GM21619 (cell line): ENCODE measurements at regions not wholly inside any gene's neighbourhood (a gene's known extent, or its start where the extent isn't known, plus 50 kb on each side); places are given as distances from the start of the nearest gene placed in this dataset.
A peak's percentile ranks its signal among the peaks of the same experiment; 100 is the strongest.
"Not testable (repeated sequence)": the region's sequence is repeated elsewhere in the genome, so short reads cannot be mapped to it uniquely, and the experiment has no call there.

Experiments used
- ATAC-seq: cut with Tn5 transposase; IDR thresholded peaks from one replicate; pipeline ENCODE4 v1.9.1; 2021; ENCODE audit not compliant: unreplicated experiment

DNA sequence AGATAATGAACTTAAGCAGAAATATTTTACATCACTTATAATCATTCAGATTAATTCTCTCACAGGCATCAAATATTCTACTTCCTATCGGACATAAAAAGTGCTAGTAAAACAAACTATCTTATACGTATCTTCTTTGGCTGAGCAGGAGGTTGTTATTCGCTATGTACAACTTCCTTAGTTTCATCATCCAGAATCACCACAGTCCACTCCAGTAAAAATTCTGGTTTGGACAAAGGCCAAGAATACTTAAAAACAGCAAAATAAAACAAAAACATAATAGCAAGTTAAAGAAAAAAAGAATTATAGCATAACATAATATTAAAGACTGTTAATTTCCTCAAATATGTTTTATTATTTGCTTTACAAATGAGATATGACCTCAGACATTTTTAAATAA is 1077.1 kb upstream of the CELF4 start:
- no peak for ATAC-seq

DNA sequence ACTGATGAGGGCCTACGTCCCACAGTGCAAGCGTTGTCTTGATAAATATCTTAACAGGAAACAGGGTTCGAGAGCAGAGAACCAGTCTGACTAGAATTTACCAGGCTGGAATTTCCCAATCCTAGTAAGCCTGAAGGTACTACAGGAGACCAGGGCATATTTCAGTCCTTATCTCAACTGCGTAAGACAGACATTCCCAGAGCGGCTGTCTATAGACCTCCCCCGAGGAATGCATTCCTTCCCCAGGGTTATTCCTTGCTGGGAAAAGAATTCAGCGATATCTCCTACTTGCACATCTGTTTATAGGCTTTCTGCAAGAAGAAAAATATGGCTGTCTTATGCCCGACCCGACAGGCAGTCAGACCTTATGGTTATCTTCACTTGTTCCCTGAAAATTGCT is 1074.1 kb upstream of the CELF4 start:
- not testable (repeated sequence) for ATAC-seq

DNA sequence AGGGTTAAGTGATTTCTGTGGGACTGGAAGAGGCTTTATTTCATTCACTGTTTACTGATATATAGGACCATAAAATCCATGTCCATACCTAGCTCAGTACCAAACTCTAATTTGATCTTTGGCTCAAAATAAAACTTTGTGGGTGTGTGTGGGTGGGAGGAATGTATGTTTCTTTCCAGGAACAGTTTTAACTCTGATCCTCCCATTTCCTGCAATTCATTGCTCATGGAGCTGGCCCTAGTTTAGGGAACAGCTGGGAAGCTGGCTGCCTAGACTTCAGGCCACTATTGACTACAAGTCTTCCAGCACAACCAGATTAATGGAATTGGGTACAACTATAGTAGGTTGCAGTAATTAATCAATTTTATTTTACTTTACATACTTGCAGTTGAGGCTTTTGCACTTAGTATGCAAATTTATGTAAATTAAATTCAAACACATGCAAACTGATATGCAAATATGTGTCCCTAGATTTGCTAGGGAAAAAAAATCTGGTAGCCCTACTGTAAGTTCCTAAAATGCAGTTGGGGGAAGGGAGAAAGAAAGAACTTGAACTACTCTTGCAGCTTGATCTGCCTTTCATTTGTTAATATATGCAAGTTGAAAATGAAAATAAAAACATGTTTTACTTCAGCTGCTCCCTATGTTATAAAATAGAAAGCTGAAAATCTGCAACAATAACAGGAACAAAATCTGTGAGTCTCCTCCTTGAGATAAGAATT is 1070.3 kb upstream of the CELF4 start:
- no peak for ATAC-seq

DNA sequence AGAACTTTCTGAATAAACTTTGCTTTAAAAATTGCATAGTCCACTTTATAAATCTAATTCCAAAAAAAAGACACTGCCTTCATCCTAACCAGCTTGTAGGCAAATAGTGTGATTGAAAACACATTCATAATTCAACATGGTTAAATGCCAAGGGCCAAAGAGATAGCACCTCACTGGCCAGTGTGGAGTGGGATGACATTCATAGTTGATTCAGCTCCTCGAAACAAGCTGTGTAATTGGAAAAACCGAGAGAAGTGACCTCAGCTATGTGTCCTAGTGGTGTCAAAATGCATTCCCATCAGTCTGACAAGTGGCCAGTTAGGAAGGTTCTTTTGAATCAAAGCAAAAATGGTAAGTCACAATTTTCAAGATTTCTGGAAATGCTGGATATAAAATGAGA is 1068.5 kb upstream of the CELF4 start:
- no peak for ATAC-seq

DNA sequence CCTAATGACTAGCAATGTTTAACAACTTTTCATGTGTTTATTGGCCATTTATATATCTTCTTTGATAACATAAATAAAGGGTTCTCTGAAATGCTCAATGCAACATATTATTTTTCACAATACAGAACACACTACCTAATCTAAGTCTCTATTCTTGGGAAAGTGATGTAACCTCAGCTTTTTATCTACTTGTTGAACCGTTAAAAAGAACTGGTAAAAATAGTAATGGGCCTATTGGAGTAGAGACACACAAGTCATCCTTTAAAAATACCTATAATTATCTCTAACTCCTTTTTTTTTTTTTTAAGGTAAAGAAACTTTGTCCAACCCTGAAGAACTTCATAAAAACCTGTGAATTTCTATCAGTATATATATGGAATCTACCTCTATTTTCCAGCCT is 1067.7 kb upstream of the CELF4 start:
- ATAC-seq: no peak

DNA sequence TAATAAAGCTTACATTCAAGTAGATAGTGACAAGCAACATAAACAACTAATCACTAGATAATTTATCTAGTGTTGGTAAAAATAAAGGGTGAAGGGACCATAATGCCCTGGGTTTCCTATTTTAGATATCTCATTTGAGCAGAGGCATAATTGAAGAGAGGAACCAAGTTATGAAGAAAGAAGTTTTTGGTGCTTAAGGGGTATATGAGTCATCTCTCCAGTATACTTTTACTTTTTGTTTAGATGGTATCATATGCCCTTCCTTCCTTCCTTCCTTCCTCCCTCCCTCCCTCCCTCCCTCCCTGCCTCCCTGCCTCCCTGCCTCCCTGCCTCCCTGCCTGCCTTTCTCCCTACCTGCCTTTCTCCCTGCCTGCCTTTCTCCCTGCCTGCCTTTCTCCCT is 1053.5 kb upstream of the CELF4 start:
- ATAC-seq: no peak

DNA sequence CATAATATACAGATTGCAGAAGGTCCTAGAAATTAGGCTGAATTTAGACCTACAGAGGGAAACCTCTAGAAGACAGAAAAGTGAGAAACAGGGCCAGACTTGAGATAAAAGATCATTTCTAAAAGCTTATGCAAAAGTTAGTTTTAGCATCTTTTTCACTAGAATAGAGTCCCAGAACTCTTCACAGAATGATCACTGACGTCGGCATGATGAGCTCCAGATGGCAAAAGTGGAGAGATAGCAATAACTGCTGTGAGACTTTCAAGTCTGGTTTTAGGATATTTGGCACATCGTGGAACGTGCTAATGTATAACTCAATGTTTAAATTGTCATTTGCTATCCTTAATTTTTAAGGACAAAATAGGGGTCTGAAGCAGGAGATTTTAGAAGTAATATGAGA is 1050.7 kb upstream of the CELF4 start:
- no peak for ATAC-seq

DNA sequence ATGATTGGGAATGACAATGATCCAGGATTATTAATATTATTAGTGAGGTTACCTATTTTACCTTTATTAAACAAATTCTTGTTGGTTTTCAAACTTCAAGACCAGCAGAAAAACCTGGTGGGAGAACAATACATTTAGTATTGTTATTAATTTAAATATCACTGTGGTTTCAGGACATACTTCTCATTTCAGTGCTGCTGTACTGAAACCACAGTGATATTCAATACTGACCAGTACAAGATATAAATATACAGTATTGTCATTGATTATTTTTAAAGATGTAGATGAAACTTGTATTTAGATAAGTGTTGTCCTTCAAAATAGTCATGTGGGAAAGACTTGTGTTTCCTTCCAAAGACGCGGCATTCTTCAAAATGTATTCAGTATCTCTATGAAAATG is 1047.3 kb upstream of the CELF4 start:
- no peak for ATAC-seq

DNA sequence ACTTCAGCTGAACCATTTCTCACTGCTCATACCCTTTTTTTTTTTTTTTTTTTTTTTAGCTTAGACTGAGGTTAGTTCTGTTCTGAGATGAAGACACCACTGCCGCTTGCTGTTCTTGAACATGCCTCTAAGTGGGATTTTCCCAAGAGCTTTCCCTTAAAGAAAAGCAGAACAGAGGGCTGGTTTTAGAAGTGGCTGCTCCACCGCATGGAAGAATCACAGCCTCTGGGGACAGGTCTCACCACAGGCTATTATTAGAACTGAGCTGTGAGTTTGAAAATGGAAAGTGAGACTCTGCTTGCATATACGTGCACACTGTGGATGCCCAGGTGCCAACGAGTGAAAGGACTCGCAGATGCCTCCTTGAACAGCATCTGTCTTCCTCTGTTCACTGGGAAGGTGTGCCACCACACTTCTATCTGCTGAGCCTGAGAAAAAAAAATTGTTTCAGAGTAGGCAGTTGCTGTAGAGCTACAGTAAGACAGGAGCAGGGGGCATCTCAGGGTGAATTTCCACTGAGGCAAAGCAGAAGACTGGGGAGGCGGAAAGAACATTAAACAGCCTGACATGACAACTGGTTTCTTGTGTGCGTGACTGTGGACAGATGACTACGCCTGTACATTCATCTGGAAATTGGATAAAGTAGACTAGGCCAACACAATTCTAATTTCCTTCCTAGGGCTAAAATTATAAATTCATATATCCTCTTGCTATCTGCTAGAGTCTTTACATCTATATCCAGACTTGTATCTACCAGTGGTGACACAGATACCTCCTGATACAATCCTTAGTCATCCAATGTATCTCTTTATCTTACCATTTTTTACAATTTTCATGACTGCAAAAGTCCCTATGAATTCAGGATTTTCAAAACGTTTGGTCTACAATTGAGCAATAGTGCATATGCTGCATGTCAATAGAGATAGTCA is 1045.7 kb upstream of the CELF4 start:
- ATAC-seq: peak; percentile 88

DNA sequence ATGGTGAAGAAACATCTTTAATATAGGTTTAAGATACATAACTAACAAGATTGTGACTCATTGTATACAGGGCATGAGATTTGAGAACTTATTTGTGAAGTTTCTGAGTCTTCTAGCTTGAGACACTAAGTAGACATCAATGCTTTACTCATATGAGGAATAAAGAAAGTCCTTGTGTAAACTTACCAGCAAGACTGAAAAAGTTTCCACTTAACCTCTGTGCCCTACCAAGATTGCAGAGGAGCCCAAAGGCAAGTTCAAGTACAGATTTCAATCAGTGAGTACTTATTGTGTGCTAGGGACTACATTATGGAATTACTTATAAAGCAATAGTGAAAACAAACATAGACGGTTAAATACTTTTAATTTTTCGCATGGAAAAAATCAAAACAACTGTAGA is 1041.2 kb upstream of the CELF4 start:
- peak; percentile 25 for ATAC-seq

DNA sequence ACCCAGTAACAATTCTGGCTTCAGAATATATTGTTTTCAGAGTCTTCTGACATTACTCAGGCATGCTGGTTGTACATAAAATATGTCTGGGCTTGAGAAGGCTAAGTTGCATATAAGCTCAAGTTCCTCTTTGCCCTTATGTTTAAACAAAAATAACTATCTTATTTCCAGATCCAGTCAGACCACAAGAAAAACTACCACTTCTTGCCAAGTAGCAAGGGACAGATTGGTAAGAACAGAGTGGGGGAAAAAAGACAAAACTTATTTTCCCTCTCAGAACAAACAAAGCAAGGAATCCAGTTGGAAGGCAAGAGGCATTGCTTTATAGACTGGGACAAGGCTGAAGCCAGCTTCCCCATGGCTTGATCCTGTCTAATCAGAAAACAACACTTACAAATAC is 1036.7 kb upstream of the CELF4 start:
- no peak for ATAC-seq

DNA sequence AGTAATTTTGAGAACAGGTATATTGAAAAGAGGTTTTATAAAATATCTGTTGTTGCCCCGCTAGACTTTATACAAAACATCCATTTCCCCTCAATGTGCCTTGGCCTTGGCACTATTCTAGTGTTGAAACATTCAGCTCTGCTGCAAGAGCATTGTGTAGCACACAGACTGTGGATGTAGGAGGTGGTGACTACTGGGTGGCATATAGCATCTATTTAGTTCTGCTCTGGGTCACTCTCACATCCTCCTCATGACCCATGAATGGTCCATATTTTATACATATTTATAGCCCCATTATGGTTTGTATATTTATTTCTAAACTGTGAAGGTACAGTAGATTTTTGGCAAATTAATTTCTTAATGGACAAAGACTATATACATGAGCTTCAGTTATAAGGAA is 1022.0 kb upstream of the CELF4 start:
- ATAC-seq: no peak

DNA sequence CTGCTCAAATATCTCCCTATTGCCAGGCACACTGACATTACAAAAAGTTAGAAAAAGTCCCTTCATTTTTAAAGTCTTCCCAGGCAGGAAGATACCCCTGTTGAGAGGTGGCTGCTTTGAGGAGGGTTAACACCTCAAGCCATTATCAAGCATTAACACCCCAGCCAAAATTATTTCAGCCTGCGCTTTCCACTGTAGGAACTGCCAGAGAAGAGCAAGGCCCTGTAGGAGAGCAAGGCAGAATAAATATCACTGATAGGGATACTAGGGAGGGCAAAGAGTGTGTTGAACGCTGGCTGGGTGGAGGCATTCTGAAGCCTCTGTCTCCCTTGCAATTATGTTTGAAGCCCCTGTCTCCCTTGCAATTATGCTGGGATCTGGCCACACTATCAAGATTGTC is 1020.7 kb upstream of the CELF4 start:
- no peak for ATAC-seq

DNA sequence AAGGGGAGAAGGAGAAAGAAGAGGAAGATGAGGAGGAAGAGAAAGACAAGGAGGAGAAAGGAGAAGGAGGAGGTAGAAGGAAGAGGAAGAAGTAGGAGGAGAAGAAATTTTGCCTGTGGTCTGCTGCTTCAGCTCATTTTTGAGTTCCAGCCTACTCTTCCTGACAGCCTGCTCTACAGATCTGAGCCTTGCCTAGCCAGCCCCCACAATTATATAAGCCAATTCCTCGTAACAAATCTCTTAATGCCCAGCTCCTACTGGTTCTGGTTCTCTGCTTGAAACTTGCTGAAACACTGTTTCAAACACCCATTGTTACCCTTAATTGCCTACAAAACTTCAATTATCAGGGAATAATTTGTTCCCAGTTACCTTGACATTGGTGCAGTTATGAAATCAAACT is 1014.2 kb upstream of the CELF4 start:
- ATAC-seq: no peak

DNA sequence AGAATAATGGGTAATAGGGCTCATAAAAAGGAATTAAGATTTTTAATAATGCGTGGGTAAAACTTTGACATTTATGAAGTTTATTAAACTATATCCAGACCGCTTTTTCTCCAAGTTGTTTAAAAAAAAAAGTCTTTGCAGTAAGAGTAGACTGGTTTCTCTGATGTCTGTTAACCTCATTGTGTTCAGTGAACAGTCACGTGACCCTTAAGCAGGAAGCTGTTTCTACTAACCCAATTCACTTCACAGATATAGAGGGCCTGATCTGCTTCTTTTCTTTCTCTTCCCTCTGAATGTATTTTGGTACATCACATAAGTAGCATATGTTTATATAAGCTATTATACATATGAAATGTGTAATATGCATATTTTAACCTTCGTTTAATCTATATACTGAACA is 1011.3 kb upstream of the CELF4 start:
- no peak for ATAC-seq

DNA sequence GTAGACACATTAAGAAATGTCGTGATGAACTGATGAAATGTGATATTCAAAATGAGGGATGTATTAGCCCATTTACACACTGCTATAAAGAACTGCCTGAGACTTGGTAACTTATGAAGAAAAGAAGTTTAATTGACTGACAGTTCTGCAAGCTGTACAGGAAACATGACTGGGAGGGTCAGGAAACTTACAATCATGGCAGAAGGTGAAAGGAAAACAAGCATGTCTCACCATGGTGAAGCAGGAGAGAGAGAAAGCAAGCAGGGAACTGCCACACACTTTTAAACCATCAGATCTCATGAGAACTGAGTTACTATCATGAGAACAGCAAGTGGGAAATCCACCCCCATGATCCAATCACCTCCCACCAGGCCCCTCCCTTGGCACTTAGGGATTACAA is 1010.8 kb upstream of the CELF4 start:
- no peak for ATAC-seq

DNA sequence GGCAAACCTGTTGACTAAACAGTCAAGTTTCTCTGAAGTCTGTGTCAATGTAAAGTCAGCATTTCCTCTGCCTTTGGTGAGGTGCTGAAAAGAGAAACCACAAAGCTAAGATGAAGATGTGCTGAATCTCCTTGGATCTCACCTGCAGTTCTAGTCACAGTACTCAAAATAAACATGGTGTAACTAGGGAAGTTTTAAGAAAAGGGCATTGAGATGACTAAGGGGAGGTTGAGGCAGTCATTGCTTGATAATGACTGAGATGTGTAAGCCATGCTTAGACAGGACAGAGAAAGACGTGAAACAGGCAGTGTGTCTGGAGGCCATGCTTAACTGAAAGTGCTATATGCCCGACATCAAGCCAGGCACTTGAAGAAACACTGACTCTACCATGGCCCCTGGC is 1010.0 kb upstream of the CELF4 start:
- no peak for ATAC-seq

DNA sequence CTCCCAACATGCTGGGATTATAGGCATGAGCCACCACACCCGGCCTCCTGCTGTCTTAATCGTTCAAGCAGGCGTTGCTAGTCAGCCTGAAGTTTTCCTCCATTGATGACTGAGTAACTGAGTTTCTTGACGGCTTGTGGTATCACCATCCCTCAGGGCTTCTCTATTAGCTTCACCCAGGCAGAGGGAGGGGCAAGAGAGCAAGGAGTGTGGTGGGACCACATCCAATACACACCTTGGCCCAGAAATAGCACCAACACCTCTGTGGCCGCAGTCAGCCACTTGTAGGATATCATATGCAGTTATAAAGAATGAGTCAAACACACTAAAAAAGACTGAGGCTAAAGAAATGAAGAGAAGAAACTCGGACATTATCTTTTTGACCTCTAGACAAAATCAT is 1009.4 kb upstream of the CELF4 start:
- no peak for ATAC-seq

DNA sequence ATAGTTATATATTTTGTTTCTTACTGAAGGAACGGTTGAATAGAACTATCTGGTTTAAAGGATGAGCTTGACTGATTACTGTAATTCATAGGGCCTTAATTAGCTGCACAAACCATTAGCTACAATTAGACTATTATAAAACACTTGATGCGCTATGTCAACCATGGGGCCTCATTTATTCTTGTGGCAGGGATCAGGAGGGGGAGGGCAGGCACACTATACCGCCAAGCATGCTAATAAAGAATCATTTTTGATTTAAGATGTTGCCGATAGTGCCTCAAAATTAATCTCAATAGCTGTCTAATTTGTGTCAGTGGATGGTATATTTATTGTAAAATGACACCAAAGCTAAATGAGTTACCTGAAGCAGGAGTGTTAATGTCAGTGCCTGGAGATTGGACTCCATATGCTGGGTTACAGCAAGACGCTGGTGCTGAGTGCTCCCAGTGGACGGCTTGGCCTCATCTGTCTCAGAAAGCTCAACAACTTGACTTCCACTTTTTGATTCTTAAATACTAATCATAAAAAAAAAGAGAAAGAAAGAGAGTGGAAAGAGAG is 1007.0 kb upstream of the CELF4 start:
- no peak for ATAC-seq

DNA sequence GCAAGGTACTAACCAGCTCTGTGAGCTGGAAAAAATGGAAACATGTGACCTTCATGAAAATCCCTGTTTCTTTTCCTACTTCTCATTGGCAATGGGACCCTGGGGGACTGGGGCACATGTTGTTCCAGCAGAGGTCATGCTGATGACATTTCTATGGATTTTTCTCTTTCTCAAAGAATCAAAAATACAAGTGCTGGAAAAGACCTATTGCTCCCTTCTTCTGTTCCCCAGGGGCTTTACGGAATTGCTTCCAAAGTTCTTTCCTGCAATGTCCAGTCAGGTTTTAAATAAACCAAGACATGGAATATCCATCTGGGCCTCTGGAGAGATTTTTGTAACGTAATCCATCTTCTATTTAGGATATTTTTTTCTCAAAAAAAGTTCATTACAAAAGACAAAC is 1006.1 kb upstream of the CELF4 start:
- no peak for ATAC-seq

DNA sequence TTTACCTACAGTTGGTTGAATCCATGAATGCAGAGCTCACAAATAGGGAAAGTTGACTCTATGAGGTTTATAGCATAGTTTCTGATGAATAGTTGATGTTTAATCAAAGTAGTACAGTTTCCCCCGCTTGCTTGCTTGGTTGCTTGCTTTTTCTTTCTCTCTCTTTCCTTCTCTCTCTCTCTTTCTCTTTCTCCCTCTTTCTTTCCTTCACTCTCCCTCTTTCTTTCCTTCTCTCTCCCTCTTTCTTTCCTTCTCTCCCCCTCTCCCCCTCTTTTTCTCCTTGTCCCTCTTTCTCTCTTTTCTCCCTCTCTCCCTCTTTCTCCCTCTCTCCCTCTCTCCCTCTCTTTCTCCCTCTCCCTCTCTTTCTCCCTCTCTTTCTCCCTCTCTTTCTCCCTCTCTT is 999.9 kb upstream of the CELF4 start:
- ATAC-seq: no peak

DNA sequence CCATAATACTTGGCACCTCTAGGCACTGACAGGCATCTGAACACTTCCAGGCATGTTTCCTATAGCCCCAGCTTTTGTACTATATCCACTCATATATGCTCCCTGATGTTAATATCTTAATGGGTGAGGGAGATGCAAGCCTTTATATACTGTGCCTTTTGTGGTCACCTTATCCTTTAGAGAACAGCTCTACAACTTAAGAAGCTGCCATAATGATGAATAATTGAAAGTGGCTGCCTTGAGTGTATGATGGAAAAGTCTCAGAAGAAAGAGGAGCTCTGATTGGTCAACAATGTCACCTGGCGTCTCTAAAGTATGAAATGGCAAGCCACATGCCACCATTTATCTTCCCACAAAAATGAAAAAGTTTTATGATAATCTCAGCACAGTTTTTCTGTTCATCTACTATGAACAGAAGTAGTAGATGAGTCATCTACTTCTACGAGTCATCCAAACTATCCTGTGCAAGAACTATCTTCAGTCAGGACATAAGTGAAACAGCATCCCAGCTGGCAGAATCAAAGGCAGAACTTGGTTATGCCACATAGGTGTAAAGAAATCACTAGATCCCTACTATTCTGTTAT is 997.9 kb upstream of the CELF4 start:
- no peak for ATAC-seq
